Uterus (tissue), 2 donors: ENCODE measurements at regions not wholly inside any gene's neighbourhood (a gene's known extent, or its start where the extent isn't known, plus 50 kb on each side); places are given as distances from the start of the nearest gene placed in this dataset.

Source experiments
- CTCF ChIP-seq, 4 experiments: fragments of 200-600 bp in 2 of 4; fragments of 450-650 bp in 2 of 4; sonication (generic) in 2 of 4; IDR thresholded peaks; one replicate each; pipeline ENCODE4 v1.5.1; 2016 to 2019; ENCODE audit warnings: antibody characterized with exemption in 4 of 4, mild to moderate bottlenecking in 2 of 4, moderate library complexity in 1 of 4
- POLR2A ChIP-seq, 2 donors: fragments of 450-650 bp; IDR thresholded peaks; one replicate each; pipeline ENCODE4 v1.6.1; 2016; ENCODE audit warnings: antibody characterized with exemption in 2 of 2, mild to moderate bottlenecking in 1 of 2, moderate library complexity in 1 of 2

- TF ChIP-seq CTCF (IDR thresholded peaks at IDR 0.05) (no peak), POLR2A (IDR thresholded peaks at IDR 0.05) (no peak)
Observed at GRCh38 chr1:192088496-192088895, 69.8 kb upstream of the RGS18 start.
